HCT116 (cell line): ENCODE measurements at regions not wholly inside any gene's neighbourhood (a gene's known extent, or its start where the extent isn't known, plus 50 kb on each side); places are given as distances from the start of the nearest gene placed in this dataset.

ENCODE experiments used
- CTCF ChIP-seq, 3 experiments: fragments of 200-600 bp in 1 of 3; sonication (generic) in 1 of 3; IDR thresholded peaks in 2 of 3; conservative IDR thresholded peaks in 1 of 3; 2 replicates each; pipeline ENCODE4 v1.5.1; 2012 to 2017; ENCODE audit warnings: low read depth in 2 of 3, low read length in 2 of 3, antibody characterized with exemption in 1 of 3, borderline replicate concordance in 1 of 3, control low read depth in 1 of 3, mild to moderate bottlenecking in 1 of 3, mixed read lengths in 1 of 3, mixed run types in 1 of 3, moderate library complexity in 1 of 3; ENCODE audit not compliant: insufficient read depth in 1 of 3
- EZH2phosphoT487 ChIP-seq: fragments of 200-600 bp; IDR thresholded peaks from 2 replicates; pipeline ENCODE4 v1.6.1; 2018; ENCODE audit warnings: antibody characterized with exemption, borderline replicate concordance
- POLR2AphosphoS5 ChIP-seq: IDR thresholded peaks from 2 replicates; pipeline ENCODE4 v1.6.1; 2011; ENCODE audit warnings: mild to moderate bottlenecking, low read depth, low read length, moderate library complexity
- SIN3A ChIP-seq: IDR thresholded peaks from 2 replicates; pipeline ENCODE4 v1.6.1; 2012; ENCODE audit warnings: low read depth
- TF ChIP-seq, protein P1 (sequence below): IDR thresholded peaks from 2 replicates; pipeline ENCODE4 v1.6.1; 2012

DNA sequence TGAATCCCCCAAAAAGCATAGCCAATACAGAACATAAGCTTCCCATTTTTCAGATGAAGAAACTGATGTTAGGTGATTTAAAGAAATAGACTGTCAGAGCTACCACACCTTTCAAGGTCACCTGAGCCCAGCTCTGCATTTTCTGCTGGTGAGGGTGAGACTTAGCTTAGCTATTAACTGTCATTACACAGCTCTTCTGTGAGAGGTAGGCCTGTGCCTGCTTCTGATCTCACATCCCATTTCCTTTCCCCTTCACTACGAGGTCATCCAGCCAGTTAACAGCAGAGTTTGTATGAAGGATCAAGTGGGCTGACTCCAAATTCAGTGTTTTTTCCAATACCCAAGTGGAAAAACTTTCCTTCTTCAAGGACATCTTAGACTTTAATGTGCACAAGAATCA lies 528.6 kb upstream of the CLINT1 start:
- no peak for TF ChIP-seq POLR2AphosphoS5
- TF ChIP-seq EZH2phosphoT487, result no peak
- TF ChIP-seq CTCF (IDR thresholded peaks at IDR 0.05 in 2 of 3, conservative IDR thresholded peaks at IDR 0.05 in 1 of 3; ENCODE audit: borderline replicate concordance in 1 of 3, insufficient read depth in 1 of 3, low read depth in 2 of 3, low read length in 2 of 3), result no peak
- TF ChIP-seq, protein P1, sequence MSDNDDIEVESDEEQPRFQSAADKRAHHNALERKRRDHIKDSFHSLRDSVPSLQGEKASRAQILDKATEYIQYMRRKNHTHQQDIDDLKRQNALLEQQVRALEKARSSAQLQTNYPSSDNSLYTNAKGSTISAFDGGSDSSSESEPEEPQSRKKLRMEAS, result no peak
- TF ChIP-seq SIN3A, result no peak
